Astrocyte (in vitro differentiated cells and primary cell): ENCODE measurements at regions not wholly inside any gene's neighbourhood (a gene's known extent, or its start where the extent isn't known, plus 50 kb on each side); places are given as distances from the start of the nearest gene placed in this dataset.

Experiments used
- DNase-seq: peaks from one replicate; pipeline ENCODE4 v3.0.0-alpha.2; 2010; ENCODE audit warnings: low read depth
- FAIRE-seq: peaks from 2 replicates; lab custom pipeline; 2011; peaks lifted over from hg19 to GRCh38; lab: Jason Lieb, UNC
- H2AFZ ChIP-seq: 2 replicates; pipeline ENCODE4 v1.6.0; 2012; ENCODE audit warnings: low read depth, low read length, inconsistent platforms
- H3K27ac ChIP-seq: 2 replicates; pipeline ENCODE4 v1.5.1; 2011; ENCODE audit warnings: low read depth, low read length, inconsistent platforms
- H3K27me3 ChIP-seq: 2 replicates; pipeline ENCODE4 v1.6.0; 2011; ENCODE audit warnings: low read length, inconsistent platforms; ENCODE audit not compliant: insufficient read depth
- H3K36me3 ChIP-seq: 2 replicates; pipeline ENCODE4 v1.5.1; 2011; ENCODE audit warnings: low read length, inconsistent platforms; ENCODE audit not compliant: insufficient read depth
- H3K4me1 ChIP-seq: 2 replicates; pipeline ENCODE4 v1.5.1; 2011; ENCODE audit warnings: low read length, inconsistent platforms; ENCODE audit not compliant: insufficient read depth
- H3K4me2 ChIP-seq: 2 replicates; pipeline ENCODE4 v1.6.0; 2012; ENCODE audit warnings: low read length, inconsistent platforms
- H3K4me3 ChIP-seq: 2 replicates; pipeline ENCODE4 v1.5.1; 2011; ENCODE audit warnings: low read depth, mild to moderate bottlenecking, low read length, inconsistent platforms; ENCODE audit not compliant: insufficient read depth
- H3K79me2 ChIP-seq: 2 replicates; pipeline ENCODE4 v1.6.0; 2012; ENCODE audit warnings: mild to moderate bottlenecking, low read length, inconsistent platforms; ENCODE audit not compliant: insufficient read depth
- H3K9ac ChIP-seq: 2 replicates; pipeline ENCODE4 v1.6.0; 2012; ENCODE audit warnings: mild to moderate bottlenecking, low read length, inconsistent platforms
- H3K9me3 ChIP-seq: 2 replicates; pipeline ENCODE4 v1.5.1; 2012; ENCODE audit warnings: low read depth, mild to moderate bottlenecking, low read length, inconsistent platforms; ENCODE audit not compliant: insufficient read depth
- H4K20me1 ChIP-seq: 2 replicates; pipeline ENCODE4 v1.6.0; 2012; ENCODE audit warnings: low read length, inconsistent platforms; ENCODE audit not compliant: insufficient read depth
- H3K27ac Mint-ChIP-seq: one replicate; pipeline ENCODE4 v1.8.0; 2021; ENCODE audit warnings: mild to moderate bottlenecking, mixed read lengths; ENCODE audit not compliant: unreplicated experiment
- H3K27me3 Mint-ChIP-seq: one replicate; pipeline ENCODE4 v1.8.0; 2021; ENCODE audit warnings: low read depth, mixed read lengths; ENCODE audit not compliant: unreplicated experiment
- H3K36me3 Mint-ChIP-seq: one replicate; pipeline ENCODE4 v1.8.0; 2021; ENCODE audit warnings: low read depth, mixed read lengths; ENCODE audit not compliant: unreplicated experiment
- H3K4me1 Mint-ChIP-seq: one replicate; pipeline ENCODE4 v1.8.0; 2021; ENCODE audit warnings: low read depth, mixed read lengths; ENCODE audit not compliant: unreplicated experiment
- H3K4me3 Mint-ChIP-seq: one replicate; pipeline ENCODE4 v1.8.0; 2021; ENCODE audit warnings: mild to moderate bottlenecking, moderate library complexity, mixed read lengths; ENCODE audit not compliant: unreplicated experiment
- H3K9me3 Mint-ChIP-seq: one replicate; pipeline ENCODE4 v1.8.0; 2021; ENCODE audit warnings: mild to moderate bottlenecking, mixed read lengths; ENCODE audit not compliant: unreplicated experiment
- CTCF ChIP-seq: IDR thresholded peaks from 2 replicates; pipeline ENCODE4 v1.5.1; 2011; ENCODE audit warnings: low read depth, mild to moderate bottlenecking, inconsistent platforms, low read length, moderate library complexity; ENCODE audit not compliant: insufficient read depth
- EZH2 ChIP-seq: IDR thresholded peaks from 2 replicates; pipeline ENCODE4 v1.6.1; 2012; ENCODE audit warnings: mild to moderate bottlenecking, low read length, inconsistent platforms; ENCODE audit not compliant: insufficient read depth

- Histone ChIP-seq H3K9ac (no peak overlapping the region), H3K4me3 (no peak overlapping the region), H3K9me3 (no peaks in the 10 kb centered on the region), H3K4me2 (no peak overlapping the region), H3K36me3 (no peaks in the 10 kb centered on the region), H4K20me1 (no peaks in the 10 kb centered on the region), H3K79me2 (no peaks in the 10 kb centered on the region), H3K27ac (no peak overlapping the region), H2AFZ (no peak overlapping the region), H3K27me3 (no peaks in the 10 kb centered on the region), H3K4me1 (no peaks in the 10 kb centered on the region)
- Mint-ChIP-seq H3K4me1 (no peaks in the 10 kb centered on the region), H3K9me3 (no peaks in the 10 kb centered on the region), H3K27ac (no peak overlapping the region), H3K36me3 (no peaks in the 10 kb centered on the region), H3K4me3 (no peak overlapping the region), H3K27me3 (no peaks in the 10 kb centered on the region)
- TF ChIP-seq CTCF (no peak), EZH2 (no peak)
- FAIRE-seq (no peak), DNase-seq (no peak)
Measured at GRCh38 chr11:25902476-25902875, 429.5 kb upstream of the ANO3 start.

- no peaks in the 10 kb centered on the region for H3K79me2 ChIP-seq
- H3K9ac ChIP-seq = no peak overlapping the region
- no peaks in the 10 kb centered on the region for H3K36me3 ChIP-seq
- Mint-ChIP-seq H3K27me3 (no peaks in the 10 kb centered on the region), H3K36me3 (no peaks in the 10 kb centered on the region), H3K9me3 (no peaks in the 10 kb centered on the region), H3K27ac (no peak overlapping the region), H3K4me3 (no peak overlapping the region), H3K4me1 (no peaks in the 10 kb centered on the region)
- no peak for DNase-seq
- H3K4me1 ChIP-seq = no peaks in the 10 kb centered on the region
- no peak overlapping the region for H3K4me3 ChIP-seq
- H4K20me1 ChIP-seq = no peaks in the 10 kb centered on the region
- no peak overlapping the region for H3K27ac ChIP-seq
- H2AFZ ChIP-seq = no peak overlapping the region
- H3K9me3 ChIP-seq = no peaks in the 10 kb centered on the region
- FAIRE-seq = no peak
- no peaks in the 10 kb centered on the region for H3K27me3 ChIP-seq
- no peak overlapping the region for H3K4me2 ChIP-seq
- TF ChIP-seq EZH2 (no peak), CTCF (no peak)
Measured at GRCh38 chr11:25908726-25909125, 423.2 kb upstream of the ANO3 start.

GRCh38 chr11:25910086-25910485 lies 421.8 kb upstream of the ANO3 start:
- H3K79me2 ChIP-seq = no peaks in the 10 kb centered on the region
- H2AFZ ChIP-seq = no peak overlapping the region
- H3K4me3 Mint-ChIP-seq = no peak overlapping the region
- no peaks in the 10 kb centered on the region for H3K9me3 Mint-ChIP-seq
- no peaks in the 10 kb centered on the region for H3K36me3 Mint-ChIP-seq
- H3K4me1 Mint-ChIP-seq = no peaks in the 10 kb centered on the region
- DNase-seq (no peak), FAIRE-seq (no peak)
- no peaks in the 10 kb centered on the region for H3K27me3 Mint-ChIP-seq
- no peaks in the 10 kb centered on the region for H4K20me1 ChIP-seq
- H3K27ac ChIP-seq = no peak overlapping the region
- TF ChIP-seq CTCF = no peak
- TF ChIP-seq EZH2 = no peak
- peaks cover 2% of the 10 kb centered on the region for H3K9me3 ChIP-seq
- no peak overlapping the region for H3K27ac Mint-ChIP-seq
- no peaks in the 10 kb centered on the region for H3K4me1 ChIP-seq
- no peak overlapping the region for H3K4me2 ChIP-seq
- no peak overlapping the region for H3K9ac ChIP-seq
- no peaks in the 10 kb centered on the region for H3K27me3 ChIP-seq
- H3K4me3 ChIP-seq = no peak overlapping the region
- no peaks in the 10 kb centered on the region for H3K36me3 ChIP-seq
